ACC112 (cell line): ENCODE measurements at regions not wholly inside any gene's neighbourhood (a gene's known extent, or its start where the extent isn't known, plus 50 kb on each side); places are given as distances from the start of the nearest gene placed in this dataset.

Experiments
- H2AFZ ChIP-seq: fragments of 200-600 bp; sonication (generic); one replicate; pipeline ENCODE4 v1.6.0; 2017; ENCODE audit warnings: antibody characterized with exemption, low read length; ENCODE audit not compliant: unreplicated experiment
- H3K27ac ChIP-seq: fragments of 200-600 bp; sonication (generic); 2 replicates; pipeline ENCODE4 v1.5.1; 2014; ENCODE audit warnings: low read depth, mild to moderate bottlenecking, antibody characterized with exemption, low read length, moderate library complexity
- H3K27me3 ChIP-seq: fragments of 200-600 bp; sonication (generic); 2 replicates; pipeline ENCODE4 v1.6.1; 2014; ENCODE audit warnings: mild to moderate bottlenecking, antibody characterized with exemption, low read length, moderate library complexity, mixed read lengths; ENCODE audit not compliant: insufficient read depth
- H3K36me3 ChIP-seq: fragments of 200-600 bp; sonication (generic); 2 replicates; pipeline ENCODE4 v1.6.1; 2016; ENCODE audit warnings: mild to moderate bottlenecking, antibody characterized with exemption, low read length, moderate library complexity, mixed read lengths; ENCODE audit not compliant: insufficient read depth
- H3K4me1 ChIP-seq: fragments of 200-600 bp; sonication (generic); one replicate; pipeline ENCODE4 v1.6.1; 2016; ENCODE audit warnings: low read length, mixed read lengths; ENCODE audit not compliant: insufficient read depth, unreplicated experiment, control insufficient read depth
- H3K4me3 ChIP-seq: fragments of 200-600 bp; sonication (generic); 2 replicates; pipeline ENCODE4 v1.5.1; 2014; ENCODE audit warnings: mild to moderate bottlenecking, low read depth, low read length
- H3K79me2 ChIP-seq: fragments of 200-600 bp; sonication (generic); one replicate; pipeline ENCODE4 v1.6.0; 2016; ENCODE audit warnings: low read length; ENCODE audit not compliant: control insufficient read depth, unreplicated experiment, insufficient read depth

GRCh38 chr20:24199501-24199900 lies 210.9 kb upstream of the GGTLC1 start:
- no peak overlapping the region for H2AFZ ChIP-seq
- H3K79me2 ChIP-seq = no peaks in the 10 kb centered on the region
- no peak overlapping the region for H3K27ac ChIP-seq
- no peak overlapping the region for H3K4me3 ChIP-seq
- H3K27me3 ChIP-seq = no peaks in the 10 kb centered on the region
- no peaks in the 10 kb centered on the region for H3K4me1 ChIP-seq
- H3K36me3 ChIP-seq = no peaks in the 10 kb centered on the region

- no peak overlapping the region for H2AFZ ChIP-seq
- H3K4me1 ChIP-seq = no peaks in the 10 kb centered on the region
- H3K79me2 ChIP-seq = no peaks in the 10 kb centered on the region
- no peaks in the 10 kb centered on the region for H3K36me3 ChIP-seq
- H3K27me3 ChIP-seq = no peaks in the 10 kb centered on the region
- H3K27ac ChIP-seq = no peak overlapping the region
- H3K4me3 ChIP-seq = no peak overlapping the region
Measured at GRCh38 chr20:24194143-24194542, 205.6 kb upstream of the GGTLC1 start.

DNA sequence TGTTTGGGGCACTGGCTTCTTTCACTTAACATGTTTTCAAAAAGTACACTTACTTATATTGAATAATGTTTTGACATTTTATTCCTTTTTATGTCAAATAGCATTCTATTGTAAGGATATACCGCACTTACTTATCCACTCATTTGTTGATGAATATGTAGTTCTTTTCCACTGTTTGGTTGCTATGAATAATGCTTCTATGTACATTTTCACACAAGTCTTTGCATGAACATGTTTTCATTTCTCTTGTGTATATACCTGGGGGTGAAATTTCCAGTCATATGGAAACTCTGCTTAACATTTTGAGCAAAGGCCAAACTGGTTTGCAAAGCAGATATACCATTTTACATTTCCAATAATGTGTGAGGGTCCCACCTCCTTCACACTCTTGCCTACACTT lies 202.3 kb upstream of the GGTLC1 start:
- Histone ChIP-seq H3K4me3 (no peak overlapping the region), H3K27me3 (no peaks in the 10 kb centered on the region; the same call in 1 of the 2 replicates)

DNA sequence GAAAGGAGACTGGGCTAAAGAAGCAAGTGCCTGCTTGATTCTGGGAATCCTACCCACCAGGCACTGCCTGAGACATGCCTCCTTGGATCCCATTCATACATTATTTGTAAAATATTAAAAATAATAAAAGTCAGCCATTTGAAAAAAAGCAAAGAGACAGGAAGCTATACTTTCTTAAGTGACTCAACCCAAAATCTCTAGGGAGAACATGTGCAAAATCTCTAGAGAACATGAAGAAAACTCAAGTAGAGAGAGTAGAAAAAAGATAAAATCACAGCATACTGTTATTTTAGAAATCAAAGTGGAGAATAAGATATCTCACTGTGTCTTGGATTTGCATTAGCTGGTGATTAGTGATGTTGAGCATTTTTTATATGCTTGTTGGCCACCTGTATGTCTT lies 197.2 kb upstream of the GGTLC1 start:
- Histone ChIP-seq H2AFZ (no peak overlapping the region), H3K4me3 (no peak overlapping the region)

More for the DNA sequence above, 202.3 kb upstream of the GGTLC1 start:
- Histone ChIP-seq H3K79me2 (no peaks in the 10 kb centered on the region), H3K36me3 (no peaks in the 10 kb centered on the region), H2AFZ (no peak overlapping the region), H3K4me1 (no peaks in the 10 kb centered on the region), H3K27ac (no peak overlapping the region)

DNA sequence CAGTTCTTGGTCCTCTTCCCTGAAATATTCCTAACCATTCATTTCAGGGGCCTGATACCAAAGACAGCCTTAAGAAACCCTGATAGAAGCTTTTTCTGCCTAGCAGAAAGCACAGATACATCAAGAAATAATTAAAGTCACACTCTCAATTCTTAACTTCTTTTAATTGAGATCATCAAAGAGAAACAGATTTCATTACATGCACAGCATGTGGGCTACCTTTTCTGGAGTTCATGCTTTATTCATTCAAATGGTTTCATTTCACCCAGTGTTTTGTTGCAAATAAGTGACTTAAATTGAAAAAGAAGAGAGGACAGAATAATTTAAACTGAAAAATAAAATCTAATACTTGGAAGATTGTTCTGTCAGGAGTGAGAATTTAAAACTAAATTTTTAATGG lies 192.6 kb upstream of the GGTLC1 start:
- Histone ChIP-seq H2AFZ (no peak overlapping the region), H3K27ac (no peak overlapping the region), H3K4me1 (no peaks in the 10 kb centered on the region), H3K36me3 (no peaks in the 10 kb centered on the region), H3K4me3 (no peak overlapping the region), H3K27me3 (peaks cover 4% of the 10 kb centered on the region), H3K79me2 (no peaks in the 10 kb centered on the region)

More for the DNA sequence above, 197.2 kb upstream of the GGTLC1 start:
- H3K27ac ChIP-seq = no peak overlapping the region
- H3K27me3 ChIP-seq = peaks cover 4% of the 10 kb centered on the region
- no peaks in the 10 kb centered on the region for H3K36me3 ChIP-seq
- no peaks in the 10 kb centered on the region for H3K4me1 ChIP-seq
- no peaks in the 10 kb centered on the region for H3K79me2 ChIP-seq

- Histone ChIP-seq H3K4me1 (no peaks in the 10 kb centered on the region), H3K4me3 (no peak overlapping the region), H3K36me3 (no peaks in the 10 kb centered on the region), H2AFZ (no peak overlapping the region), H3K27me3 (no peaks in the 10 kb centered on the region), H3K27ac (no peak overlapping the region), H3K79me2 (no peaks in the 10 kb centered on the region)
Measured at GRCh38 chr20:24169256-24169655, 180.7 kb upstream of the GGTLC1 start.

DNA sequence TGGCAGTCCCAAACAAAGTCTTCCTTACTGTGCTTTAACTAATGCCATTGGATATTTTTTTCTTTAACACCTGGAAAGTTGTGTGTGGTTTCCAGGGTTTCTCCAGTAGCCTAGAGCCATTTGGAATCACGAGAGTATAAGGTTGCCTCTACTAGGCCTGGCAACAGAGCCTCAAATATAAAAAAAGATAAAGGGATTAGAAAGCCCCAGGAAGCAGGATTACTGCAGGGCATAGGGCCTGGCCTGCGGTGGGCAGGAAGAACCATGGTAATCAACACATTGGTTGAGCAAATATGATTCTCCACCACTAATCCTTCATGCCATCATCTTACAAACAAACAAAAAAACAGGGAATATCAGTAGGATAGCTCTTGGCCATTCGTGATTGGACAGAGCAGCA lies 177.8 kb upstream of the GGTLC1 start:
- H3K27me3 ChIP-seq = no peaks in the 10 kb centered on the region
- H3K27ac ChIP-seq = no peak overlapping the region
- no peaks in the 10 kb centered on the region for H3K36me3 ChIP-seq
- H2AFZ ChIP-seq = no peak overlapping the region
- H3K4me1 ChIP-seq = no peaks in the 10 kb centered on the region
- no peaks in the 10 kb centered on the region for H3K79me2 ChIP-seq
- no peak overlapping the region for H3K4me3 ChIP-seq

DNA sequence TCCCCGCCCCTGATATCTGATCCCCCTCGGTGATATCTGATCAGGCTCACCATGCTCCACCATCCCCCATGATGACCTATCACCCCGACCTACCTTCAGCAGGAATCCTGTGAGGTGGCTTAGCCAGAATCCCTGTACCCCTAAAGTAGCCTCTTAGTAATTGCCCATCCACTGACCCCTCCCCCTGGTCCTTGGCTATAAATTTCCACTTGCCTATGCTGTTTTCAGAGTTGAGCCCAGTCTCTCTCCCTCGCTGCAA lies 177.5 kb upstream of the GGTLC1 start:
- no peak overlapping the region for H3K27ac ChIP-seq

DNA sequence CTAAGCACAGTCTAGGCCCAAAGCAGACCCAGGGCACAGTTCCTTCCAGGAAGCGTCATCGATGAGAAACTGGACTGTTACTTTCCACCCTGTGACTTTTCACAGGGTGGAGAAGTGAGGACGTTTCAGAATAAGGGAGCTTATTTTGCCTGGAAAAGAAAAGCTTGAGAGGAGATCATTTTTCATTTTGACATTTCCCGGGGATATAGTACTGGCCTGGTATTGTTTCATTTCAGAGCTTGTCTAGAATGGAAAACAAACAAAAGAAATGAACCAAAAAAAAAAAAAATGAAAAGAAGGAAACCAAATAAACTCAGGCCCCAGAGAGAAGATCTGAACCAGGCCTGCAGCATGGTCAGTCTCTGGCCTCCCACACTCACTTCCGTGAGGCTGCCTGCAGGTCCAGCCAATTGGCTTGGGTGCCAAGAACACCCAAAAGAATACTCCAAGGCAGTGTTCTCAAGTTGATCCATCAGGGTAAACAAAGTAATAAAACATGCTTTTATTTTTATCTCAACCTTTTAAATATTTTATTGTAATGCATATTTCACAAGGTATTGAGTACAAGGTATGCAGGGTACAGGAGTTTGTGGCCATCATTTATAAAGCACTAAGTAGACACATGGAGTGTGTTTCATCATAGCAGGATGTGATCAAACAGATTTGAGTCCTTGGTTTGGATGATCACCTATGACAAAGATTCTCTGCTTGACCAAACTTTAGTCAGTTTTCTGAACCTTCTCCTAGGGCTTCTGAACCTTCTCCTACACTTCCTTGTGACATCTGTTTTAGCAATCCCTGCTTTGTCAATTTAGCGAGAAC lies 176.9 kb upstream of the GGTLC1 start:
- H3K36me3 ChIP-seq = no peaks in the 10 kb centered on the region
- no peaks in the 10 kb centered on the region for H3K79me2 ChIP-seq
- H3K4me3 ChIP-seq = no peak overlapping the region
- no peak overlapping the region for H2AFZ ChIP-seq
- no peaks in the 10 kb centered on the region for H3K27me3 ChIP-seq
- H3K27ac ChIP-seq = no peak overlapping the region
- H3K4me1 ChIP-seq = no peaks in the 10 kb centered on the region

More for the DNA sequence above, 177.5 kb upstream of the GGTLC1 start:
- H3K4me3 ChIP-seq = no peak overlapping the region
- no peaks in the 10 kb centered on the region for H3K4me1 ChIP-seq
- H3K79me2 ChIP-seq = no peaks in the 10 kb centered on the region
- no peaks in the 10 kb centered on the region for H3K36me3 ChIP-seq
- H2AFZ ChIP-seq = no peak overlapping the region
- H3K27me3 ChIP-seq = no peaks in the 10 kb centered on the region

GRCh38 chr20:24164360-24164759 lies 175.8 kb upstream of the GGTLC1 start:
- Histone ChIP-seq H3K79me2 (no peaks in the 10 kb centered on the region), H3K27me3 (no peaks in the 10 kb centered on the region), H2AFZ (no peak overlapping the region), H3K36me3 (no peaks in the 10 kb centered on the region), H3K4me3 (no peak overlapping the region), H3K27ac (no peak overlapping the region), H3K4me1 (no peaks in the 10 kb centered on the region)

- Histone ChIP-seq H2AFZ (no peak overlapping the region), H3K4me3 (no peak overlapping the region), H3K79me2 (no peaks in the 10 kb centered on the region), H3K4me1 (no peaks in the 10 kb centered on the region), H3K27me3 (peaks cover 3% of the 10 kb centered on the region; the same call in 1 of the 2 replicates), H3K27ac (no peak overlapping the region), H3K36me3 (no peaks in the 10 kb centered on the region)
Measured at GRCh38 chr20:24163506-24163905, 174.9 kb upstream of the GGTLC1 start.
